Ascending aorta (tissue), 2 donors: ENCODE measurements at regions not wholly inside any gene's neighbourhood (a gene's known extent, or its start where the extent isn't known, plus 50 kb on each side); places are given as distances from the start of the nearest gene placed in this dataset.

Source experiments
- DNase-seq, 2 donors: peaks; one replicate each; pipeline ENCODE4 v3.0.0-alpha.2; 2019; ENCODE audit warnings: low spot score in 2 of 2
- H3K27ac ChIP-seq, 2 donors: fragments of 200-600 bp; sonication (generic); one replicate each; pipeline ENCODE4 v1.5.1; 2016 to 2017; ENCODE audit warnings: mild to moderate bottlenecking in 1 of 2
- H3K27me3 ChIP-seq: fragments of 200-600 bp; sonication (generic); one replicate; pipeline ENCODE4 v1.5.1; 2017
- H3K36me3 ChIP-seq, 2 donors: fragments of 200-600 bp; sonication (generic); one replicate each; pipeline ENCODE4 v1.5.1; 2016
- H3K4me1 ChIP-seq, 2 donors: fragments of 200-600 bp; sonication (generic); one replicate each; pipeline ENCODE4 v1.5.1; 2016 to 2017; ENCODE audit warnings: mild to moderate bottlenecking in 1 of 2
- H3K4me3 ChIP-seq, 2 donors: fragments of 200-600 bp; sonication (generic); one replicate each; pipeline ENCODE4 v1.5.1; 2016 to 2017; ENCODE audit warnings: mild to moderate bottlenecking in 1 of 2
- H3K9me3 ChIP-seq, 2 donors: fragments of 200-600 bp; sonication (generic); one replicate each; pipeline ENCODE4 v1.5.1; 2016
- intact Hi-C: fragments of 100-400 bp; cut with DNase I; formaldehyde crosslinking; loops from one replicate; pipeline ENCODE4 v1.15.1; 2023
- TF ChIP-seq, protein P1 (sequence below), 3 experiments: fragments of 200-600 bp in 2 of 3; fragments of 450-650 bp in 1 of 3; sonication (generic) in 2 of 3; IDR thresholded peaks; one replicate each; pipeline ENCODE4 v1.5.1; 2016 to 2019; ENCODE audit warnings: antibody characterized with exemption in 3 of 3, mild to moderate bottlenecking in 1 of 3, moderate library complexity in 1 of 3

GRCh38 chr3:67995206-67995605 lies 340.8 kb upstream of the SUCLG2 start:
- TF ChIP-seq, protein P1, sequence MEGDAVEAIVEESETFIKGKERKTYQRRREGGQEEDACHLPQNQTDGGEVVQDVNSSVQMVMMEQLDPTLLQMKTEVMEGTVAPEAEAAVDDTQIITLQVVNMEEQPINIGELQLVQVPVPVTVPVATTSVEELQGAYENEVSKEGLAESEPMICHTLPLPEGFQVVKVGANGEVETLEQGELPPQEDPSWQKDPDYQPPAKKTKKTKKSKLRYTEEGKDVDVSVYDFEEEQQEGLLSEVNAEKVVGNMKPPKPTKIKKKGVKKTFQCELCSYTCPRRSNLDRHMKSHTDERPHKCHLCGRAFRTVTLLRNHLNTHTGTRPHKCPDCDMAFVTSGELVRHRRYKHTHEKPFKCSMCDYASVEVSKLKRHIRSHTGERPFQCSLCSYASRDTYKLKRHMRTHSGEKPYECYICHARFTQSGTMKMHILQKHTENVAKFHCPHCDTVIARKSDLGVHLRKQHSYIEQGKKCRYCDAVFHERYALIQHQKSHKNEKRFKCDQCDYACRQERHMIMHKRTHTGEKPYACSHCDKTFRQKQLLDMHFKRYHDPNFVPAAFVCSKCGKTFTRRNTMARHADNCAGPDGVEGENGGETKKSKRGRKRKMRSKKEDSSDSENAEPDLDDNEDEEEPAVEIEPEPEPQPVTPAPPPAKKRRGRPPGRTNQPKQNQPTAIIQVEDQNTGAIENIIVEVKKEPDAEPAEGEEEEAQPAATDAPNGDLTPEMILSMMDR (IDR thresholded peaks at IDR 0.05), result no peak
- no peaks in the 10 kb centered on the region for H3K36me3 ChIP-seq
- intact Hi-C loops, result no loop called here

GRCh38 chr3:67986706-67987105 lies 332.3 kb upstream of the SUCLG2 start:
- Histone ChIP-seq H3K27ac (no peak overlapping the region), H3K9me3 (no peaks in the 10 kb centered on the region), H3K27me3 (no peaks in the 10 kb centered on the region), H3K4me1 (no peaks in the 10 kb centered on the region), H3K36me3 (no peaks in the 10 kb centered on the region), H3K4me3 (no peak overlapping the region)
- TF ChIP-seq, protein P1 (IDR thresholded peaks at IDR 0.05), result no peak
- intact Hi-C loops, result no loop called here
- no peak for DNase-seq

More at GRCh38 chr3:67995206-67995605, 340.8 kb upstream of the SUCLG2 start:
- H3K27me3 ChIP-seq, result no peaks in the 10 kb centered on the region
- no peak for DNase-seq
- H3K4me1 ChIP-seq, result no peaks in the 10 kb centered on the region
- no peaks in the 10 kb centered on the region for H3K9me3 ChIP-seq
- H3K4me3 ChIP-seq, result no peak overlapping the region
- H3K27ac ChIP-seq, result no peak overlapping the region

GRCh38 chr3:67983166-67983565 lies 328.8 kb upstream of the SUCLG2 start:
- Histone ChIP-seq H3K4me3 (no peak overlapping the region), H3K27ac (no peak overlapping the region), H3K4me1 (no peaks in the 10 kb centered on the region), H3K9me3 (no peaks in the 10 kb centered on the region), H3K27me3 (no peaks in the 10 kb centered on the region), H3K36me3 (no peaks in the 10 kb centered on the region)
- TF ChIP-seq, protein P1 (IDR thresholded peaks at IDR 0.05), result no peak
- no peak for DNase-seq
- intact Hi-C loops, result no loop called here

GRCh38 chr3:67981077-67981476 lies 326.7 kb upstream of the SUCLG2 start:
- no peak for DNase-seq
- TF ChIP-seq, protein P1 (IDR thresholded peaks at IDR 0.05), result no peak
- Histone ChIP-seq H3K4me3 (no peak overlapping the region), H3K27me3 (no peaks in the 10 kb centered on the region), H3K9me3 (no peaks in the 10 kb centered on the region), H3K4me1 (no peaks in the 10 kb centered on the region), H3K27ac (no peak overlapping the region), H3K36me3 (no peaks in the 10 kb centered on the region)
- intact Hi-C loops, result no loop called here

DNA sequence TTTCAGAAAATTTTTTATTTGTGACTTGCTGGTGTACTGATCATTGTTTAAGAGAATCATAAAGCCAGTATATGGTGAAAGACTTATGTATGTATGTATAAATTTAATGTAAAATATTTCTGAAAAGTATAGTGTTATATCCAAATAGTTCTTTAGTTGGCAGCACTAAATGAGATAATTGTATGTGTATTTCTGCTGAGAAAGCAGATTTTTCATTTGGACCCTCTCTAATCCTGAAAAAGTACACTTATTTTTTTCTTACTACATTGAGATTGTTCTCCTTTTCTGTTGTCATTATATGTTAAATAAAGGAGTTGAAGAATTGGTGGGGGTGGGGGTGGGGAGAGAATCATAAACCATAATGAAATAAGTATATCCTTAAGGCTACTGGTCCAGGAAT lies 324.9 kb upstream of the SUCLG2 start:
- no peaks in the 10 kb centered on the region for H3K36me3 ChIP-seq
- no peak overlapping the region for H3K27ac ChIP-seq
- TF ChIP-seq, protein P1 (IDR thresholded peaks at IDR 0.05), result no peak
- no peaks in the 10 kb centered on the region for H3K27me3 ChIP-seq
- no peaks in the 10 kb centered on the region for H3K9me3 ChIP-seq
- no peak overlapping the region for H3K4me3 ChIP-seq
- DNase-seq, result no peak
- no peaks in the 10 kb centered on the region for H3K4me1 ChIP-seq
- intact Hi-C loops, result no loop called here

DNA sequence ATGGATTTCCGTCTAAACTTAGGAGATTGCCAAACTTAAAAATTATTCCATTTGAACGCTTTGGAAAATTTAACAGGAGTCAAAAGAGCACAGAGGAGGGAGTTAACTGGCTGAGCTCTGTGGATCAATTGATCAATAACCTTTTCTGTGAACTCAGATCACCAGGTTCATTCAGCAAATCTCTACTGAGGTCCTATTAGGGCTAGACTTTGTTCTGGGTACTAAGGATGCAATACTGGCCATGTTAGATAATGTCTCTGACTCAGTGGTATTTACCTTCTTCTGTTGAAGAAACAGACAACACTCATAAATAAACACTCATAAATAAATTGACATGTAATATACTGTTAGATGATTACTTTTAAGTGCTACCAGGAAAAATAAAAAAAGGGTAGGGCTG lies 323.4 kb upstream of the SUCLG2 start:
- H3K4me1 ChIP-seq, result no peaks in the 10 kb centered on the region
- H3K27ac ChIP-seq, result no peak overlapping the region
- H3K4me3 ChIP-seq, result no peak overlapping the region
- no peaks in the 10 kb centered on the region for H3K27me3 ChIP-seq
- TF ChIP-seq, protein P1 (IDR thresholded peaks at IDR 0.05), result no peak
- DNase-seq, result no peak
- no peaks in the 10 kb centered on the region for H3K9me3 ChIP-seq
- intact Hi-C loops, result no loop called here
- no peaks in the 10 kb centered on the region for H3K36me3 ChIP-seq
